ENCODE measurements at regions not wholly inside any gene's neighbourhood (a gene's known extent, or its start where the extent isn't known, plus 50 kb on each side); places are given as distances from the start of the nearest gene placed in this dataset.

GRCh38 chr16:60274431-60275019, 1540.4 kb upstream of the GOT2 start:
- Histone ChIP-seq H3K9ac (ENCODE audit: insufficient read depth in 1 of 2, low read depth in 2 of 2, low read length in 2 of 2) (no peak overlapping the region), H2AFZ (ENCODE audit: low read depth, low read length) (no peak overlapping the region), H4K20me1 (replicated peaks; ENCODE audit: control insufficient read depth, insufficient read depth, low read length) (no peaks in the 10 kb centered on the region), H3K9me3 (replicated peaks; ENCODE audit: control insufficient read depth, insufficient read depth, low read depth, low read length) (no peaks in the 10 kb centered on the region), H3K4me2 (ENCODE audit: insufficient read depth, low read length) (no peak overlapping the region), H3K4me3 (no peak overlapping the region), H3K9me1 (ENCODE audit: control insufficient read depth, insufficient read depth, low read length) (no peaks in the 10 kb centered on the region), H3K4me1 (replicated peaks in 1 of 2; ENCODE audit: control insufficient read depth in 2 of 2, insufficient read depth in 2 of 2, low read length in 2 of 2) (no peaks in the 10 kb centered on the region), H3K36me3 (ENCODE audit: control insufficient read depth, insufficient read depth, low read length) (no peaks in the 10 kb centered on the region), H3K27ac (ENCODE audit: extremely low read depth, low read depth, low read length) (no peak overlapping the region), H3K79me2 (ENCODE audit: control insufficient read depth, insufficient read depth, low read length) (no peaks in the 10 kb centered on the region), H3K27me3 (ENCODE audit: control insufficient read depth in 2 of 2, insufficient read depth in 2 of 2, low read length in 2 of 2) (no peaks in the 10 kb centered on the region)
- no peak for TF ChIP-seq TCF15 (CRISPR knock-in tag; IDR thresholded peaks at IDR 0.05)
- no peak for TF ChIP-seq LARP7 (IDR thresholded peaks at IDR 0.05)
- TF ChIP-seq C11orf30 (IDR thresholded peaks at IDR 0.05; ENCODE audit: low read depth), result peak; percentile 43; the same call in 1 of the 2 replicates
- TF ChIP-seq MTA1 (IDR thresholded peaks at IDR 0.05; ENCODE audit: borderline replicate concordance), result no peak
- TF ChIP-seq MAFF (IDR thresholded peaks at IDR 0.05; ENCODE audit: low read length), result peak; percentile 36; the same call in 1 of the 2 replicates
- peak; percentile 72 for TF ChIP-seq ZNF316 (IDR thresholded peaks at IDR 0.05)
- ATAC-seq (no peak), FAIRE-seq (no peak), DNase-seq (ENCODE audit: extremely low read depth in 1 of 4, low spot score in 3 of 4) (no peak)
- in situ Hi-C loops (cut with MboI), result no loop called here
- POLR2A ChIA-PET, result no interaction called here
- BruUV-seq (replicated peaks), result no TSS peak
- CTCF ChIA-PET (ENCODE audit: low intra/inter-chr PET ratio), result no interaction called here
- intact Hi-C loops (cut with micrococcal nuclease), result no loop called here
- 3% methylated on average over 2 of the region's 2 CpGs for WGBS (ENCODE audit: insufficient coverage, low coverage, missing lambda C conversion rate)

- no peaks in the 10 kb centered on the region for H3K4me1 ChIP-seq (replicated peaks in 1 of 2; ENCODE audit: control insufficient read depth in 2 of 2, insufficient read depth in 2 of 2, low read length in 2 of 2)
- no peak overlapping the region for H3K27ac ChIP-seq (ENCODE audit: extremely low read depth, low read depth, low read length)
- H3K9me1 ChIP-seq (ENCODE audit: control insufficient read depth, insufficient read depth, low read length), result no peaks in the 10 kb centered on the region
- intact Hi-C loops (cut with micrococcal nuclease), result no loop called here
- no peaks in the 10 kb centered on the region for H3K9me3 ChIP-seq (replicated peaks; ENCODE audit: control insufficient read depth, insufficient read depth, low read depth, low read length)
- POLR2A ChIA-PET, result no interaction called here
- BruUV-seq (replicated peaks), result no TSS peak
- no peaks in the 10 kb centered on the region for H3K79me2 ChIP-seq (ENCODE audit: control insufficient read depth, insufficient read depth, low read length)
- no peak overlapping the region for H3K9ac ChIP-seq (ENCODE audit: insufficient read depth in 1 of 2, low read depth in 2 of 2, low read length in 2 of 2)
- in situ Hi-C loops (cut with MboI), result no loop called here
- FAIRE-seq (no peak), DNase-seq (ENCODE audit: extremely low read depth in 1 of 4, low spot score in 3 of 4) (no peak), ATAC-seq (no peak)
- no peaks in the 10 kb centered on the region for H4K20me1 ChIP-seq (replicated peaks; ENCODE audit: control insufficient read depth, insufficient read depth, low read length)
- H2AFZ ChIP-seq (ENCODE audit: low read depth, low read length), result no peak overlapping the region
- CTCF ChIA-PET (ENCODE audit: low intra/inter-chr PET ratio), result no interaction called here
- H3K4me2 ChIP-seq (ENCODE audit: insufficient read depth, low read length), result no peak overlapping the region
- H3K36me3 ChIP-seq (ENCODE audit: control insufficient read depth, insufficient read depth, low read length), result no peaks in the 10 kb centered on the region
- H3K4me3 ChIP-seq, result no peak overlapping the region
- no peak for TF ChIP-seq ZNF280B (CRISPR knock-in tag; IDR thresholded peaks at IDR 0.05)
- TF ChIP-seq ARID3A (IDR thresholded peaks at IDR 0.05; ENCODE audit: borderline replicate concordance, low read depth, low read length), result no peak
- peak; percentile 22; the same call in 1 of the 2 replicates for TF ChIP-seq C11orf30 (IDR thresholded peaks at IDR 0.05; ENCODE audit: low read depth)
- TF ChIP-seq NFE2L1 (tag; IDR thresholded peaks at IDR 0.05; ENCODE audit: borderline replicate concordance, low read depth), result no peak
- no peak for TF ChIP-seq PRMT5 (CRISPR knock-in tag; IDR thresholded peaks at IDR 0.05)
- 0 out of 2 replicates have a peak, but pooled peaks have one; percentile 8 for TF ChIP-seq ZNF316 (IDR thresholded peaks at IDR 0.05)
- no peak for TF ChIP-seq MXD1 (CRISPR knock-in tag; IDR thresholded peaks at IDR 0.05; ENCODE audit: borderline replicate concordance, poor library complexity, severe bottlenecking)
- no peaks in the 10 kb centered on the region for H3K27me3 ChIP-seq (ENCODE audit: control insufficient read depth in 2 of 2, insufficient read depth in 2 of 2, low read length in 2 of 2)
Observed at GRCh38 chr16:60271781-60272180, 1537.7 kb upstream of the GOT2 start.
